ENCODE measurements at regions not wholly inside any gene's neighbourhood (a gene's known extent, or its start where the extent isn't known, plus 50 kb on each side); places are given as distances from the start of the nearest gene placed in this dataset.
"Not testable (repeated sequence)": the region's sequence is repeated elsewhere in the genome, so short reads cannot be mapped to it uniquely, and the experiment has no call there.

DNA sequence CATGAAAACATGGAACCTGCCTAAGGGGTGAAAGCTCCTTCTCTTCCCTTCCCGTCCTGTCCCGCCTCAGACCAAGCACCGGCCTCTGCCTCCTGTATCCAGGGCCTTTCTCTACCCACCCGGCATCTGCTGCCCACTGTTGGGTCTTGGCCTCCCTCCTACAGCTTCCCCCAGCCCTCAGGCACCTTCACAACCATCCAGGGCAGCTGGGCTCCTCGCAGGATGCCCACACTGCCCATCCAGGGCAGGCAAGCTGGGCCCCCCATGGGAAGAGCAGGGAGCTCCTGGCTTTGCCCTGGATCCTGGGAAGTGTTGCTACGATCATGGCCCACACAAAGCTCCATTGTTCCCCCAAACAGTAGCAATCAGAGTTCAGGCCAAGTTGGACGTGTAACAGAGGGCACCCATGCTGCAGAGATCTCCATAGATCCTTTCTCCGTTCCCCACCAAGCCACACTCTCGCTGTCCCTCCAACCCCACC lies 206.6 kb downstream of the NDUFA10 start:
- DNase-seq (no peak), FAIRE-seq (no peak)

DNA sequence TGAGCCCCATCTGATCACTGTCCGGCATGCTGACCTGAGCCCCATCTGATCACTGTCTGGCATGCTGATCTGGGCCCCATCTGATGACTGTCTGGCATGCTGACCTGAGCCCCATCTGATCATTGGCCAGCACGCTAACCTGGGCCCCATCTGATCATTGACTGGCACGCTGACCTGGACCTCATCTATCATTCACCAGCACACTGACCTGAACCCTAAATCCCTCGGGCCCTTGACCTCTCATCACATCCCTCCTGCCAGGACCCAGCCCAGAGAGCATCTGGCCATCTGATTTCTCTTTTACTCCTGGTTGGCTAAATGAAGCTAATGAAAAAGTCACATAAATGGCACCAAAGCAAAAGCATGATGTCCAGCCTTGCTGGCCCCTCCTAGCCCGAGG lies 207.1 kb downstream of the NDUFA10 start:
- H3K27me3 ChIP-seq (ENCODE audit: control insufficient read depth in 3 of 3, insufficient read depth in 3 of 3, low read length in 3 of 3) = no peaks in the 10 kb centered on the region
- no peak overlapping the region for H3K27ac ChIP-seq (ENCODE audit: low read depth in 1 of 3, low read length in 2 of 3)
- WGBS, 3 donors = 76 to 88% (median 83%) methylated on average over 5 of the region's 5 CpGs
- H3K4me3 ChIP-seq (ENCODE audit: low read depth in 1 of 3, low read length in 3 of 3) = no peak overlapping the region
- H3K9me3 ChIP-seq (ENCODE audit: control insufficient read depth in 2 of 2, insufficient read depth in 1 of 2, low read depth in 1 of 2, low read length in 1 of 2) = no peaks in the 10 kb centered on the region
- no peak for FAIRE-seq
- DNase-seq = no peak
- H3K36me3 ChIP-seq (ENCODE audit: control insufficient read depth in 3 of 3, insufficient read depth in 2 of 3, low read depth in 1 of 3, low read length in 3 of 3) = no peaks in the 10 kb centered on the region
- H3K4me1 ChIP-seq (ENCODE audit: control insufficient read depth in 3 of 3, insufficient read depth in 2 of 3, low read depth in 1 of 3, low read length in 2 of 3) = peaks cover 0 to 9% (median 0%) of the 10 kb centered on the region in 3 donors

More for the DNA sequence above, 206.6 kb downstream of the NDUFA10 start:
- no peak overlapping the region for H3K27ac ChIP-seq (ENCODE audit: low read depth in 1 of 3, low read length in 2 of 3)
- no peaks in the 10 kb centered on the region for H3K36me3 ChIP-seq (ENCODE audit: control insufficient read depth in 3 of 3, insufficient read depth in 2 of 3, low read depth in 1 of 3, low read length in 3 of 3)
- H3K4me3 ChIP-seq (ENCODE audit: low read depth in 1 of 3, low read length in 3 of 3) = no peak overlapping the region
- 71 to 80% (median 75%) methylated on average over 9 of the region's 9 CpGs for WGBS, 3 donors
- peaks cover 0 to 9% (median 0%) of the 10 kb centered on the region in 3 donors for H3K4me1 ChIP-seq (ENCODE audit: control insufficient read depth in 3 of 3, insufficient read depth in 2 of 3, low read depth in 1 of 3, low read length in 2 of 3)
- H3K9me3 ChIP-seq (ENCODE audit: control insufficient read depth in 2 of 2, insufficient read depth in 1 of 2, low read depth in 1 of 2, low read length in 1 of 2) = no peaks in the 10 kb centered on the region
- no peaks in the 10 kb centered on the region for H3K27me3 ChIP-seq (ENCODE audit: control insufficient read depth in 3 of 3, insufficient read depth in 3 of 3, low read length in 3 of 3)

DNA sequence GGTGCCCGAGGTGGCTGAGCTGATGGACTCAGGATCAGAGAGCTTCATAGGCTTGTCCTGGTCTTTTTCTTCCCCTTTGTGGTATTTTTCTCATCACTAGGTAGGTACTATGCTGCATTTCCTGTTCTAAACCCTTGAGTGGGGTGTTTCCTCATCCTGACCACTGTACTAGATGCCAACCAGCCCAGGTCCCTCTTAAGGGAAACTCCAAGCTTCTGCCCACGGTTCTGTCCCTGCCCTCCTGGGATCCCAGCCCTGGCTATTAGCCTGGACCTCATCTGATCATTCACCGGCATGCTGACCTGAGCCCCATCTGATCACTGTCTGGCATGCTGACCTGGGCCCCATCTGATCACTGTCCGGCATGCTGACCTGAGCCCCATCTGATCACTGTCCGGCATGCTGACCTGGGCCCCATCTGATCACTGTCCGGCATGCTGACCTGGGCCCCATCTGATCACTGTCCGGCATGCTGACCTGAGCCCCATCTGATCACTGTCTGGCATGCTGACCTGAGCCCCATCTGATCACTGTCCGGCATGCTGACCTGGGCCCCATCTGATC lies 207.6 kb downstream of the NDUFA10 start:
- H3K27ac ChIP-seq (ENCODE audit: low read depth in 1 of 3, low read length in 2 of 3); FAIRE-seq; H3K36me3 ChIP-seq (ENCODE audit: control insufficient read depth in 3 of 3, insufficient read depth in 2 of 3, low read depth in 1 of 3, low read length in 3 of 3); H3K27me3 ChIP-seq (ENCODE audit: control insufficient read depth in 3 of 3, insufficient read depth in 3 of 3, low read length in 3 of 3); H3K4me3 ChIP-seq (ENCODE audit: low read depth in 1 of 3, low read length in 3 of 3); H3K9me3 ChIP-seq (ENCODE audit: control insufficient read depth in 2 of 2, insufficient read depth in 1 of 2, low read depth in 1 of 2, low read length in 1 of 2); H3K4me1 ChIP-seq (ENCODE audit: control insufficient read depth in 3 of 3, insufficient read depth in 2 of 3, low read depth in 1 of 3, low read length in 2 of 3); DNase-seq: not testable (repeated sequence)
- WGBS, 3 donors = 73 to 83% (median 73%) methylated on average over 8 of the region's 8 CpGs

DNA sequence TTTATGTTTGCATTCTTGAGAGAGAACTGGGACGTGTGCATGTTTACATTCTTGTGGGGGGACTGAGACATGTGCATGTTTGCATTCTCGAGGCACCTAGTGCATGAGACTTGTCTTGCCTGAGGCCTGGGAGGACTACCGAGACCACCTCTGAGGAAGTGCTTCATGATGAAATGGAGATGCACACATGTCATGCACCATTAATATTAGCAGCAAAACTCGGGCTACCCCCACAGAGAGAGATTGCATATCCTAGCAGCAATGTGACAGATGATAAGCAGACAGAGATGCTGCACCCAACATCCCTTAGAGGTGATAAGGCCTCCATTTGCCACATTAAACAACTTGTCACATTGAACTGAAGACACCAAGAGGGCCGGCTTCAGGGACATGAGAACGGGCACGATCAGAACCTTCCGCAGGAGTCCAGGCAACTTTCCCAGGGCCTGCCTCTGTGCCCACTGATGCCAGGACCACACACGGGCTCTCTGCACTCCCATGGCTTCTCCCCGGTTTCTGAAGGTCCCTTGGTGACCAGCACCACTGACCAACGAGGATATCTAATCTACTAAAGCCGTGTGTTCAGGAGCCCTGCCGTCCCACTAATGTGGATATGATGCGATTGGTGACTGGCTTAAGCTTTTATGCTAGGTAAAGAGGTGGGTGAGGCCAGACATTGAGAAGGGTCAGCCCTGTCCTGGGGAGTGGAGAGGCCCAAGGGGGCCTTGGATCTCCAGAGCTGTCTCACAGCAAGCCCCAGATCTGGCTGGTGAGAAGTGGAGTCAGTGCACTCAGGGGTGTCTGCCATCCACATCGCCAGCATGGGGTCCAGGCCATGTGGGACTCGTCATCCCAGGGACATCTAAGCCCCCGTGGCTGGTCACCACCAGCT lies 208.3 kb downstream of the NDUFA10 start:
- no peaks in the 10 kb centered on the region for H3K27me3 ChIP-seq (ENCODE audit: control insufficient read depth in 3 of 3, insufficient read depth in 3 of 3, low read length in 3 of 3)
- H3K4me3 ChIP-seq (ENCODE audit: low read depth in 1 of 3, low read length in 3 of 3) = no peak overlapping the region
- no peaks in the 10 kb centered on the region for H3K36me3 ChIP-seq (ENCODE audit: control insufficient read depth in 3 of 3, insufficient read depth in 2 of 3, low read depth in 1 of 3, low read length in 3 of 3)
- H3K27ac ChIP-seq (ENCODE audit: low read depth in 1 of 3, low read length in 2 of 3) = no peak overlapping the region
- FAIRE-seq (no peak), DNase-seq (no peak)
- peaks cover 0 to 9% (median 0%) of the 10 kb centered on the region in 3 donors for H3K4me1 ChIP-seq (ENCODE audit: control insufficient read depth in 3 of 3, insufficient read depth in 2 of 3, low read depth in 1 of 3, low read length in 2 of 3)
- 69 to 78% (median 76%) methylated on average over 17 of the region's 17 CpGs for WGBS, 3 donors
- H3K9me3 ChIP-seq (ENCODE audit: control insufficient read depth in 2 of 2, insufficient read depth in 1 of 2, low read depth in 1 of 2, low read length in 1 of 2) = no peaks in the 10 kb centered on the region

DNA sequence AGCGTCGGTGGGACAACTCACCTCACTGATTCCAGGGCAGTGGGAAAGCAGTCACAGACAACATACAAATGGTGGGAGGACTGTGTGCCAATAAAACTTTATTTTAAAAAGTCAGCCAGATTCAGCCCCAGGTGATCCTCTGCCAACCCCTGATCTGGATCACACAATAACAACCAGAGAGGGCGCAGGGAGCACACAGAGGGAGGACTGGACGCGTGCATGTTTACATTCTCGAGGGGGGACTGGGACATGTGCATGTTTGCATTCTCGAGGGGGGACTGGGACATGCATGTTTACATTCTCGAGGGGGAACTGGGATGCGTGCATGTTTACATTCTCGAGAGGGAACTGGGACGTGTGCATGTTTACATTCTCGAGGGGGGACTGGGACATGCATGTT lies 209.5 kb downstream of the NDUFA10 start:
- H3K4me1 ChIP-seq (ENCODE audit: control insufficient read depth in 3 of 3, insufficient read depth in 2 of 3, low read depth in 1 of 3, low read length in 2 of 3) = peaks cover 0 to 9% (median 0%) of the 10 kb centered on the region in 3 donors
- DNase-seq = no peak
- no peak for FAIRE-seq
- 37 to 46% (median 44%) methylated on average over 12 of the region's 12 CpGs for WGBS, 3 donors
- H3K9me3 ChIP-seq (ENCODE audit: control insufficient read depth in 2 of 2, insufficient read depth in 1 of 2, low read depth in 1 of 2, low read length in 1 of 2) = no peaks in the 10 kb centered on the region
- H3K4me3 ChIP-seq (ENCODE audit: low read depth in 1 of 3, low read length in 3 of 3) = no peak overlapping the region
- no peaks in the 10 kb centered on the region for H3K36me3 ChIP-seq (ENCODE audit: control insufficient read depth in 3 of 3, insufficient read depth in 2 of 3, low read depth in 1 of 3, low read length in 3 of 3)
- peak overlapping the region in 1 of 3 donors; percentile 66 for H3K27ac ChIP-seq (ENCODE audit: low read depth in 1 of 3, low read length in 2 of 3)
- H3K27me3 ChIP-seq (ENCODE audit: control insufficient read depth in 3 of 3, insufficient read depth in 3 of 3, low read length in 3 of 3) = no peaks in the 10 kb centered on the region

DNA sequence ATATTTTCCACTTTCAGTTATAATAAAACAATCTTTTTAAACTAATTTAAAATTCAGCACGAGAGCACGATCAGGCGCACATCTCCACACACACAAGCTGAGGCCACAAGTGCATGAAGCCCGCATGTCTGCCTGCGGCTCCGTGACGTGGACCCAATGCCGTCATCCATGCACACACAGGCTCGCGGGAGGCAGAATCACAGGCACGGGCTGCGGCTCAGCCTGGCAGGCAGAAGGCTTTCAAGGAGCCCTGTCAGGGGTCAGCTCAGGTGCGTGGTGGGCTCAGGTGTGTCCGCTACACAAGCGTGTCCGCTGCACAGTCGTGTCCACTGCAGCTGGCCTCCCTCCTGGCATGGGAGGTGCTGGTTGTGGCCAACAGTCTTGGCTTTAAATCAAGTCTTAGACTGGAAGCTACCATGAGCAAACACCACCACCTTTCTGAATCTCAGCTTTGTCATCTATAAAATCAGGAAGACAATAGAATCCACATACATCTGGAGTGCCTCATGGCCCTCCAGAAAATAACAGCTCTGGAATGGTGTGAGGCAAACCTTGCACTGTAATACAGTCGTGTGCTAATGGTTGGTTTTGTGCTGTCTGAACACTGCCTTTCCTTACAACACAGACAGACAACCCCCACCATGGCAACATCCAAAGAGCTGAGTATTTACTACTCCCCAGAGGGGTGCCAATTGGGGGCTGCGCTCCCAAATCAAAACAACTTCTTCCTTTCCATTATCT lies 210.1 kb downstream of the NDUFA10 start:
- Histone ChIP-seq H3K27ac (ENCODE audit: low read depth in 1 of 3, low read length in 2 of 3) (peak overlapping the region in 2 of 3 donors; percentile 66), H3K4me1 (ENCODE audit: control insufficient read depth in 3 of 3, insufficient read depth in 2 of 3, low read depth in 1 of 3, low read length in 2 of 3) (peaks cover 0 to 9% (median 0%) of the 10 kb centered on the region in 3 donors), H3K4me3 (ENCODE audit: low read depth in 1 of 3, low read length in 3 of 3) (no peak overlapping the region), H3K27me3 (ENCODE audit: control insufficient read depth in 3 of 3, insufficient read depth in 3 of 3, low read length in 3 of 3) (no peaks in the 10 kb centered on the region), H3K36me3 (ENCODE audit: control insufficient read depth in 3 of 3, insufficient read depth in 2 of 3, low read depth in 1 of 3, low read length in 3 of 3) (no peaks in the 10 kb centered on the region), H3K9me3 (ENCODE audit: control insufficient read depth in 2 of 2, insufficient read depth in 1 of 2, low read depth in 1 of 2, low read length in 1 of 2) (no peaks in the 10 kb centered on the region)
- 36 to 51% (median 44%) methylated on average over 19 of the region's 19 CpGs for whole genome bisulfite sequencing, 3 donors
- no peak for FAIRE-seq
- DNase-seq = peak in 1 of 2 donors; percentile 28

DNA sequence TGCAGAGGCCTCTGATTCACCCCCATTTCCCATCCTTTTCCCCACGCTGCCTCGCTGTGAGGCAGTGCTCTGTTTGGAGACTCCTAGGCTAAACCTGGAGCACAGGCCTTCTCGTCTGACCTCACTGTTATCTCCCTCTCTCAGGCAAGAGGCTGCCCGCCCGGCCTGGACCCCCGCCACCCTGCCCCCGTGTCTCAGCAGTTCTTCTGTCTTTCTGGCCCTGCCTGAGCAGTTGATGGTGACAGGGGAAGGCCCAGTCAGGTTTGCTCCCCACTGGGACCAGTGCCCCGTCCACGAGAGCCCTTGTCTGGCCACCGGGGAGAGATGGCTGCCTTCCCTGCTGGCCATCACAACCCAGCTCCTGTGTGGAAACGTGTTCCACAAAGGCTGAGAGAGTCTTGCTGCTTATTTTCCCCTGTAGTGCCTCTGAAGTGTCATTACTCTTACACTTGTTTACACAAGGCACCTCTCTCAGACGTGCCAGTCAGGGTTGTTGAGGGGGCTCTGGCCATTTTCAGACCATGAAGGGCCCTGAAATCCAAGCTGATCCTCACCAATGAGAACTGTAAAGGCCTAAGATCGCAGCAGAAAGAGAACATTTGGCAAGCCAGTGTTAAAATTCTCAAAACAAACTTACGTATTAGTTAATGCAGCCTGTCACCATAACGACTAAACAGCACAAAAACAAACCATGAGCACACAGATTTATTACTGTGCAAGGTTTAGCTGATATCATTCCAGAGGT lies 210.9 kb downstream of the NDUFA10 start:
- DNase-seq = peak; percentile 29 to 61
- no peak for FAIRE-seq
- peaks cover 0 to 9% (median 0%) of the 10 kb centered on the region in 3 donors for H3K4me1 ChIP-seq (ENCODE audit: control insufficient read depth in 3 of 3, insufficient read depth in 2 of 3, low read depth in 1 of 3, low read length in 2 of 3)
- 41 to 47% (median 46%) methylated on average over 15 of the region's 15 CpGs for WGBS, 3 donors
- H3K9me3 ChIP-seq (ENCODE audit: control insufficient read depth in 2 of 2, insufficient read depth in 1 of 2, low read depth in 1 of 2, low read length in 1 of 2) = no peaks in the 10 kb centered on the region
- peak overlapping the region in 2 of 3 donors; percentile 70 to 90 for H3K27ac ChIP-seq (ENCODE audit: low read depth in 1 of 3, low read length in 2 of 3)
- no peaks in the 10 kb centered on the region for H3K36me3 ChIP-seq (ENCODE audit: control insufficient read depth in 3 of 3, insufficient read depth in 2 of 3, low read depth in 1 of 3, low read length in 3 of 3)
- no peak overlapping the region for H3K4me3 ChIP-seq (ENCODE audit: low read depth in 1 of 3, low read length in 3 of 3)
- no peaks in the 10 kb centered on the region for H3K27me3 ChIP-seq (ENCODE audit: control insufficient read depth in 3 of 3, insufficient read depth in 3 of 3, low read length in 3 of 3)

Measured in small intestine (tissue), 7 donors.